Head of caudate nucleus (tissue), 42 donors: ENCODE measurements at regions not wholly inside any gene's neighbourhood (a gene's known extent, or its start where the extent isn't known, plus 50 kb on each side); places are given as distances from the start of the nearest gene placed in this dataset.
A peak's percentile ranks its signal among the peaks of the same experiment; 100 is the strongest.

Experiments used
- DNase-seq, 42 donors: peaks; one replicate each; pipeline versions ENCODE4 v3.0.0 to v3.0.0-alpha.2; 2020 to 2021; ENCODE audit warnings: mixed read lengths in 7 of 42
- intact Hi-C: fragments of 100-400 bp; cut with DNase I; formaldehyde crosslinking; loops from one replicate; pipeline ENCODE4 v1.15.0; 2022

DNA sequence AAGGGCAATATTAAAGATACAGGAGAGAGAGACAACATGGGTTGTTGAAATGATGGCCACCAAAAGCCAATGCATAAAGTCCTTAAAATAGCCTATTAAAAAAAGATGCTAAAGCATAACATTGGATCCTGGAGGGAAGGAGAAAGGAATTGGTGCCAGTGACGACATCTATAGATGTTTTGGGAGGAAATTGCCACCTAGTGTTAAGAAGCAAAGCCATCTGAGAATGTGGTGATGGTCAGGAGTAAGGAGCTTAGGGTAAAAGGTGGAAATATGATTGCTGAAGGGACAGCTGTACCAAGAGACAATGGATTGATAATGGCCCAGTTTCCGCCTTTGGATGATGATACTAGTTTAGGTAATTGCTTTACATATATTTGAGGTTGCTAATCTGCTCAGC is 85.1 kb downstream of the TMEM30B start:
- no peak for DNase-seq
- intact Hi-C loops = no loop called here

DNA sequence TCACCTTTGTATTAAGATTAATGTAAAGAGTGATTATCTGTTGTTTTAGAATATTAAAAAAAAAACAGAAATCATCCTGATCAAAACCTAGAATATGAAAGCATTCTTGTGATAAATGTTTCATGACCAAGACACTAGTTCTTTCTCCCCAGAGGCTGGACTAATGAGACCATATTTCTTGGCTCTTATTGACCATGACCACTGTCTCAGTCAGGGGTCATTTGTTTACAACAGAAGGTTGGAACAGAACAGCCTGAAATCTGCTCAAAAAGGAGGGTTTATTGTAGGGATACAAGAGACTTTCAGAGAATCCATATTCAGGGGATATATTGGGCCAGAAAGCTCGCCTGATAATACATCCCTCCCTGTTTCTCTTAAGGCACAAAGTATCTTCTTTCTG is 87.7 kb downstream of the TMEM30B start:
- intact Hi-C loops = no loop called here

DNA sequence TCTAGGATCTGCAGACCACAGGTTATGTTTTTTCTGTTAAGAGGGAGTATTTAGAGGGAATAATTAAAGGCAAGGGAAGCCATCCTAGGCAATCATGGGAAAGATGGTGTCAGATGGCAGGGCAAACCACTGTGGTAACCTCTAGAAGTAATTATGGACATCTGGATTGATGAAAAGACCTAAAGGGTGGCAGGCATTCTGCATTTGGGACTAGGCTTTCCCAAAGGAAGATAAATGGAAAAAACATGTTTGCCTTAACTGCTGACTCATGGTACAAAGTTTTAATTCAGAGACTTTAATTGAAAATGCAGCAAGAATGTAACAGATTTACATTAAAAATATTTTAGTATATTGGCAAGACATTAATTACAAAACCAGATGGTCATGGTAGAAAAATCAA is 88.1 kb downstream of the TMEM30B start:
- DNase-seq = no peak
- intact Hi-C loops = no loop called here

More for the DNA sequence above, 87.7 kb downstream of the TMEM30B start:
- DNase-seq = no peak

DNA sequence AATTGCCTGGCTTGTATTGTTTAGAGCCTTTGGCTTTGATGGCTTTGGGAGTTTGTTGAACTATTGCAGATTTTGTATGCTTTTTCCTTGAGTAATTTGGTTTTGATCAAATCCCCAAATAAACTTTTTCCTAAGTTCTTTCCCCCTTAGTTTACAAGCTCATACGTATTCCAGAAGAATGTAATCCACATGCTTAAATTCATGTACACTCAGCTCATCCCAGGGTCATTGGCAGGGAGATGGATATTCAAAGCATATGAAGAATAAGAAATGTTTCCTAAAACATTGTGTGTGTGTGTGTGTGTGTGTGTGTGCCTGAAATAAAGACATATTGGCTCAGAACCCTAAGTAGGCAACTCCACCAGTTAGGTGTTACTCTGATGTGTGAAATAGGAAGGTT is 89.4 kb downstream of the TMEM30B start:
- no peak for DNase-seq
- intact Hi-C loops = no loop called here

DNA sequence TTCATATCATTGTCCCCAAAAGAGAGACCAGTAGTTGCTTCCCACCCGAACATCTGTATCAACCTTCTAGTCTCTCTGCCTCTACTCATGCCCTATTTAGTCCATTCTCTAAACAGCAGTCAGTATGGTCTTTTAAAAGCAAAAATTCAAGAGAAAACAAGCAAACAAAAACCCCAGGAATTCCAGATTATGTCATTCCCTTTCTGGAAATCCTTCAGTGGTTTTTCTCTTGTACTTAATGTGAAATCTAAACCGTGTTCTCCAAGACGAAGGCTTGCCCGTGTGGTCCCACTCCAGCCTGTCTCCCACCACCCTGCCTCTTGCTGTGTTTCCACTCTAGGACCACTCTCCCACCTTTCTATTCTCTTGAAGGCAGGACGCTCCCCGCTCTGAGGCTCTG is 90.8 kb downstream of the TMEM30B start:
- intact Hi-C loops = no loop called here
- DNase-seq = no peak

DNA sequence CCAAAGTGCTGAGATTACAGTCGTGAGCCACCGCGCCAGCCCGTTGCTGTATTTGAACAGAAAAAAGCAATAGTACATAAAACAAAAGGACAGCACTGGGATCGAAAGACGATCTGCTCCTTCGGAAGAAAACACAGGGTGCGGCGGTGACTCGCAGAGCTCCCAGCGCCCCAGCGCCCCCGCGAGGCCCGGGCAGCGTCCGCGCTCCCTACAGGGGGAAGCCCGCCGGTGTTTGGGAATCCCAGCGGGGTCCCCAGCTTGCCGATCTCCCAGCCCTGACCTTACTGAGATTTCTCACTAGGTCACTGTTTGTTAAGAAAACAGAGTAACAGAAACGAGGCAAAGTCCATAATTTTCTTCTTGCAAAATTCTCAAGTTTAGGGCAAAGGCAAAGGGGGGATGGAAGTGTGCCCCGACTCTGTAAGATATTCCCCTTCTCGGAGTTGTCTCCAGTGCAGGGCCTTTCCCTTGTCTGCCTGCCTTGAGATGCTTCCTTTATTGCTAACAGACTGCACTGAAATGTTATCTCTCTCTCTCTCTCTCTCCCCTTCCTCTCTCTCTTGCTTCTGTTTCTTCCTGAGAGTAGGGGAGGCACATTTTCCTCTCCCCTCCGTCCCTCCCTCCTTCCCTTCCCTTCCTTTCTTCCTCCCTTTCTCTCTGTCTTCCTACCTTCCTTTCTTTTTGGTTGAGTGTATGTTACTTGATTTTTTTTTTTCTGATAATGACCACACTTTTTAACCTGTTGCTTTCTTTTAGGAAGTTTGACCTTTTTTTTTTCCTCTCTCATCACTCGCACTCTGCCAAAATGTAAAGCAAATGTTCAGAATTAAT is 91.9 kb downstream of the TMEM30B start:
- intact Hi-C loops = no loop called here

DNA sequence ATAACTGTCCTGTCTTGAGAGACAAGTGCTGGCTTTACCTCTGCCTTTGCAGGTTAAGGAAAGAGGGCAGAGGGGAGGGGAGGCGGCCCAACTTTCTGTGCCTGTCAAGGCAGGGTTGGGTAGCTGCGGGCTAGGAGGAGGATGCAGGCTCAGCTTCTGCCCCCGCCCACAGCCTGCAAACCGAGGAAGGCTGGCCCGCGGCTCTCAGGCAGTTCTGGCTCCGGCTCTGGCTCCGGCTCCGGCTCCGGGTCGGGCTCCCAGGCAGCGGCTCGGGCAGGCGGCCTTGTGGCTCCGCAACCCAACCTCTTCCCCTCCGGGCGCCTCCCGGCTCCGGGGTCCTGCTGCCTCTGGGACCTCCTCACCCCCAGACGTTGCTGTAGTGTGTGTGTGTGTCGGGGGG is 92.9 kb downstream of the TMEM30B start:
- peak in 3 of 42 donors; percentile 6 to 13 (median 8) for DNase-seq

More for the DNA sequence above, 91.9 kb downstream of the TMEM30B start:
- DNase-seq = peak in 33 of 42 donors; percentile 10 to 69 (median 33)

DNA sequence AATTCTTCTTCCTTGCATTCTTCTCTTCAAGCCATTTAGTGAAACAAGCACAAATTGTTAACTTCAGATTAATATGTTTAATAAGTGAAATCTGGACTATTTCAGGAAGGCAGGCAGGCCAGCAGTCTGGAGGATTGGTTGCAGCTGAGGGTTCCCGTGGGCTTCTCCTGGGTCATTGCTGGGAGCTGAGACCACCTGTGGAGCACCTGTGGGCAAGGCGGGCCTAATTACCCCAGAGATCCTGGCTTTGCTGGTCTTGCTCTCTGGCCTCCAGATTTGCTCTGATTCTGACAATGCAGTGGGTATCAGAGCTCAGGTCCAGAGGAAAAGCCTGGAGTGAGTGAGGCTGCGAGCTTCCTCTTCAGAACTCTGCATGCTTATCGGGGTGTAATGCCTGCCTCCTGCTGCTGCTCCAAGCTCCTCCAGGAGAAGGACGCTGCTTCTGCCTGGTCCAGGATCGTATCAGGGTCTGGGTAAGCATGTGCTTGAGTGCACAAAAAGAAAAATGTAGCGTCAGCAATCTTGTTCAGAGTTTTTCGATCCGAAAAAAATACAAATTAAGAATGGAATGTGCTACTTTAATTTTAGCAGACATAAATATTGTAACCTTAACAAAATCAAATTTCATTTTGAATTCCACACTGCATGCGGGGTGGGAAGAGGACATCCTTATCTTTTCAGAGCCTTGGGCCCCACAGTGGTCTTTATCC is 93.8 kb downstream of the TMEM30B start:
- intact Hi-C loops = no loop called here
- DNase-seq = no peak

More for the DNA sequence above, 92.9 kb downstream of the TMEM30B start:
- intact Hi-C loops = no loop called here

DNA sequence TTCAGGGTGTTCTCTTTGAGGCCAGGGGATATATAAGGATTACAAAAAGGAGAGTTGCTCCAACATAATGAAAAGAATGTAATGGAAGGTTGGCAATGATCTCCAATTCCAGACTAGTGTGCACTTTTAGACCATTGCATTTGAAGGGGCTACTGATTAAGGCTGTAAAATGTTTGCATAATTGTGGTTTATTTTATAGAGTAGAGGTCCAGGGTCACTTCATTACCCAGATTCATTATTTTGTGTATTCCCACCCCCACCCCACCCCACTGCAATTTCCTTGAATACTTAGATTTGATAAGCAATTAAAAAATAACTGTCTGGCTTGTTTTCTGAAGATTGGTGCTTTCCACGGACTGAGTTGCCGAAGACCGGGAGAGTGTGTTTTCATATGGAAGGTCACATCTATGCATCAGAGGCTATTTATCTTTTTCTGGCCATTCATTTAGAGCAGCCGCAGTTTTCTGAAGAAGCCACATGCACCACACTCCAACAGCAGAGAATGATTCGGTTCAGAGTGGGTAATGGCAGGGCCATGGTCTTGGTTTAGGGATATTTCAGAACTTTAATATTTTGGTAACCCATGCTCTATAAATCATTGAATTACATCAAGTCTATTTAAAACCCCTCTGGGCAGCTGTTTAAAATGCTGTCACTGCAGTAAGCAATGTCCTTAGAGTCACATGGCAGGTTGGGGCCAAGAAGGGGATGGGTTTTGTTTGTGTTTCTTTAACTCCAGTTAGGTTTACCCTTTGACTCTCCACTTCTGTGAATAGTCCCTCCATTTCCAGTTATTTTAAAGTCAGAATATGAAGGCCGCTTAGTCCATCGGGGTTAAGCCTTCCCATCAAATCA is 94.6 kb downstream of the TMEM30B start:
- intact Hi-C loops = no loop called here
- DNase-seq = no peak

DNA sequence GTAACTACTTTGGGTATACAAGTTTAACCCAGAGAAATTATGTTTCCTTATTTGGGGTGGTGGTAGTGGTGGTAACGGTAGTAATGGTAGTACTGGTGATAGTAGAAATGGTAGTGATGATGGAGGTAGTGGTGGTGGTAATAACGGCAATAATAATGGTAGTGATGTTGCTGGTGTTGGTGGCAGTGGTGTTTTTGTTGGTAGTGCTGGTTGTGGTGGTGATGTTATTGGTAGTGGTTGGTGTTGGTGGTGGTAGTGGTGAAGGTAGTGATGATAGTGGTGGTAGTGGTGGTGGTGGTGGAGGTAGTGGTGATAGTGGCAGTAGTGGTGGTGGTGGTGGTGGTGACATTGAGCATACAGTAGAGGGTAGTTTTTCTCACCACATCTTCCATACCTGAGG is 95.6 kb downstream of the TMEM30B start:
- DNase-seq = no peak
- intact Hi-C loops = no loop called here

DNA sequence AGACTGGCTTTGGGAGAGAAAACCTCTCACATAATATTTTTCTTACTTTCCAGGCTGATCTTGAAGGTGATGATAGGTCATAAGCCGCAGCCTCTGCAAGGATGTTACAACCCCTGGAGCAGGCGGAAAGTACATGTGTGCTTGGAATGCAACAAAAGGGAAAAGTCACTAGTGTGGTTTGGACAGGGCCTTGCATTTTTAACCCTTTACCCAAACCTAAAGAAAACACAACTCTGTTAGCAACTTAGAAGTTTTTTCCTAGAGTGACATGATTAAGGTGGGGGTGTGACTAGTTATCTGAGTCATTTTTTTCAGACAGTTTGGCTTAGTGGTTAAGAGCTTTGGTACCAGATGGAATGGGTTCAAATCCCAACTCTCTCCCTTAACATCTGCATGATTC is 97.0 kb downstream of the TMEM30B start:
- intact Hi-C loops = no loop called here
- no peak for DNase-seq

DNA sequence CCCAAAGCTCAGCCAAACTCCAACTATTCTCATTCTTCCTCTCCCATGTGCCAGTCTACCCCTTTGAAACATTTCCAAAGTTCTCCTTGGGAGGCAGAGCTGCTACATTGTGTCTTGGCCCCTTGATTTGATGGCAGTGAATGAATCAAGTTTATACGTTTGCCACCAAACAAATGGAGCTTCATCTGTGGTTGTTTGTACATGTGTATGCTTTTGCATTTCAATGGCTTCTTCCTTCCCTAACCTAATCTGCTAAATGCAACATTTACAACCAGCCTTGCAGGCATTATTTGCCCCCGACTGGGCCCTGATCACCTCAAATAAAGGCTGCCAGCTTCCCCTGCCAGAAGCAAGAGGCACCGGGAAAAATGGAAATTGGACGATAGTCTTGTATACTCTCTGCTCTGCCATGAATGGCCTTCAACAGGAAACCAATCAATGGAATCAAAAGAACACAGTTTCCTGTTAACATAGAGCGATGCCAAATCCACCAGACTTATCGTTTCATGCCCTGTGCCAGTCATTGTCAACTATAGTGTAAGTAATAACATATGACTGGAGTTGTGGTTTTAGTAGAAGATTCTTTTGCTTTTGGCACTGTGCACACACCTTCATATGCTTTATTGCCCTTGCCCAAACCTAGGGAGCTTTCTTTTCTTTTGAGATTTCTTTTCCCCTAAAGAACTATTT is 97.8 kb downstream of the TMEM30B start:
- intact Hi-C loops = no loop called here
- no peak for DNase-seq

DNA sequence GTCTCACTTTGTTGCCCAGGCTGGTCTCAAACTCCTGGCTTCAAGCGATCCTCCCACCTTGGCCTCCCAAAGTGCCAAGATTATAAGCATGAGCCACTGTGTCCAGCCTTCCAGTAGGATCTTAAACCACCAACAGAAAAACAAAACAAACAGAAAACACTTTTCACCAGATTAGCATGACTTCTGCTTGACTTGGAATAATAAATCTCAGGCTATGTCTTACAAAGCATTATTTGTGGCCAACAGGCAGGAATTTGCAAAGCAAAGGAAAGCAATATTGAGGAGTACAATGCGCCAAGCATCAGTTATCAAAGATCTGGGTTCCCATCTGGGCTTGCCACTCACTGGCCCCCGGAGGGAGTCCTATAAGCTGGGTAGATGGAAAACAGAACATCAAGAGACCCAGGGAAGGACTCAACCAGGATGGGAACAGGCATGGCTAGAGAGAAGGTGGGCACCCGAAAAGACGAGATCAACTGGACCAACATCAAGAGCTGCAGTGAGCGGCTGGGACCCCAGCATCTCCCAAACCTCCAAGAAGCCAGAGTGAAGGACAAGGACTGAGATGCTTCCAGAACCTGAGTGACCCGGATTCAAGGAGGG is 101.2 kb downstream of the TMEM30B start:
- no peak for DNase-seq
- intact Hi-C loops = no loop called here

DNA sequence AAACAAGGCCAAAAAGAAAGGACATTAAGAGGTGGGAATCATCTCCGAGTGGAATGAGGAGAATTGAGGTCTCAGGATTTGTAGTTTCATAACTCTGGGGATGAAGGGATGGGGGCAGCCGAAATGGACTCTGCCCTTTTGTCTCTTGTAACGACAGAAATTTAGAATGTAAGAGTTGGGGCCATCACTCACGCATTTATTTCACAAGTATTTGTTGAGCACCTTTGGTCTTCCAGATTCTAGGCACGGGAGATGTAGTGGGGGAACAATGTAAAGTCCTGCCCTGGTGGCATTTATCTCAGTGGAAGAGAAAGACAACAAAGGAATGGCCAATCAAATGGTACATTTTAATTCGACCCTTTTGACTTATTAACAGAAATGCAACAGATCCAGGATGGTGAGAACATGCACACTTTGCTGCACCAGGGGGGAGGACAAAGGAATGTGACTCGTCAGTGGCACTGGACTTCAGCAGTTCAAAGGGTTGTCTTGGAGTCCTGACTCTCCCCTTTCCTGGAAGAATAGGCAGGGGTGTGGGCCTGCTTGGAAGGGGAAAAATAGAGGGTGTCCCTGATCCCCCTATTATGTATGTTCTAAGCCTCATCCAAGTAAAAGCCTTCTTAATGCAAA is 102.0 kb downstream of the TMEM30B start:
- intact Hi-C loops = no loop called here
- no peak for DNase-seq

DNA sequence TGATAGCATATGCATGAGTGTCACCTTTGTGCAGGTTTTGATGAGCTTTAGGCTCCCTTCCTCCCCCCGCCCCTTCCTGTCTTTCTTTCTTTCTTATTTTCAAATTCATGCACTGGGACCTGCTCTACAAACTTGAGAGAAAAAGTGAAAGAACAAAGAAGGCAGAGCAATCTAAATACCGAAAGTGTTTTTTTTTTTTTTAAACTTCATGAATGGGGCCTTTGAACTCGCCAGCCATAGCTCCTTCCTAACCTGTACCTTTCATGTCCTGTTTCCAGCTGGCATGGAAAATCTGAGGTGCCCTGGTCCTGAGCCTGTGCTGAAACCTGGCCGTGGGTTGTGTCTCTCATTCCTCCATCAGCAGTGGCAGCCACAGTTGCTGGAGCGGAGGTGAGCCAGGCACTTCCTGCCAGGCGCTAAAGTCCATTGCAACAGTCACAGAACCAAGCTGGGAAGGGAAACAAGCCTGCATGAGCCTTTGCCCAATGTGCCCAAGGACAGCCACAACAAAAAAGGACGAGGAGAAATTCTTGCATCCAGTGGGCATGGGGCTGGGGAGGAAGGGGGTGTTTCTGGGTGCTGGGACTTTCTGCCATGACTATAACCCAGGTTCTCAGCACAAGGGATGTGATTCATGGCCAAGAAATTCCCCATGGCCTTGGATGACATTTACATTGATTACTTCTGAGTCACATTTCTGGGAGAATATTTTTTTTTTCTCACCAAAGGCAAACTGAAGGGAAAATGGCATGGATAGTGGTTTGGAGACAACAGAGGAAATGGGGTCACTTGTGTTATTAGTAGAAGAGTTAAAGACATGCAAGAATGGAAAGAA is 102.7 kb downstream of the TMEM30B start:
- no peak for DNase-seq
- intact Hi-C loops = no loop called here

DNA sequence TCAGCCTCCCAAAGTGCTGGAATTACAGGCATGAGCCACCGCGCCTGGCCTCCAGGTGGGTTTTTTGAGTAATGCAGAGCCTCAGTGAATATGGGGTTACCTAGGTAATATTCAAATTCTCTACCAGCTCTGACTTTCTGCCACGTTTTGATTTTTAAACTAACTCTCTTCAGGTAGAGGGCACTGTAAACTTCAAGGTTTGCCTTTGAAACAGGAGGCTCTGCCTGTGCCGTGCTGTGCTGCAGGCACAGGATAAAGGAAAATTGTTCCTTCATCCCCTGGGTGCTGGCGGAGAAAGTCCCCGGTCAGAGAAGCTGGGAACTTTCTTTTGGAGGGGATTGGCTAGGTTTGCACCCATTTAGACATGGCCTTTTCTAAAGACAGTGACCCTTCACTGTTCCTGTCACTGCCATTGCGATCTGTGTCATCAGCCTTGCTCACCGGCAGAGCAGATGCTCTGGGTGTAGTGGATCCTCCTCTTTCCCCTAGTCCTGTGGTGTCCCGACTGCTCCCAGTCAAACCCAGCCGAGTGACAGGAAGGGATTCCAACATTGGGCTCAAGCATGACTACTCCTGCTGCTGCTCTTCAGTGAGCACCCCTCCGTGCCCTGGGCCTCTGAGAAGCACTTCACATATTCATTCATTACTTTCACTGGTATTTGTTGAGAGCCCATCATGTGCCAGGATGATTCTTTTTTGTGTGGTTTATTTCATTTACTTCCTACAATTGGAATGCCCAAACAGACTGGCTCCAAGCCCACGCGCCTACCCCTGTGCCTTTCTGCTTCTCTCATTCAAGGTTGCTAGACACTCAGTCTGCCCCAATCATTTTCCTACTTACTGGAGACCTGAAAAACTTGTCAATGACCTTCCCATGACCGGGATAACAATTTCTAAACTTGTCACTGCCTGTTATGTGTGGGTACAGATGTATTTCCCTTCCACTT is 103.6 kb downstream of the TMEM30B start:
- intact Hi-C loops = no loop called here
- no peak for DNase-seq
